HL-60 (cell line): ENCODE measurements at regions not wholly inside any gene's neighbourhood (a gene's known extent, or its start where the extent isn't known, plus 50 kb on each side); places are given as distances from the start of the nearest gene placed in this dataset.

ENCODE experiments used
- DNase-seq, 2 experiments: peaks; one replicate each; pipeline ENCODE4 v3.0.0-alpha.2; 2010 to 2020; ENCODE audit warnings: low read depth in 1 of 2, low spot score in 1 of 2
- H3K27ac ChIP-seq: fragments of 250-450 bp; sonication (Bioruptor Pico); replicated peaks from 2 replicates; pipeline ENCODE4 v1.5.1; 2020; ENCODE audit warnings: mild to moderate bottlenecking, moderate library complexity
- H3K27me3 ChIP-seq: fragments of 250-450 bp; sonication (Bioruptor Pico); 2 replicates; pipeline ENCODE4 v1.5.1; 2021; ENCODE audit warnings: mild to moderate bottlenecking, moderate library complexity; ENCODE audit not compliant: insufficient read depth, poor library complexity, severe bottlenecking
- H3K4me3 ChIP-seq: replicated peaks from 2 replicates; pipeline ENCODE4 v1.5.1; 2011; ENCODE audit warnings: mild to moderate bottlenecking, control low read depth, low read length; ENCODE audit not compliant: insufficient read depth
- CTCF ChIP-seq: IDR thresholded peaks from one replicate; pipeline ENCODE4 v1.5.1; 2011; ENCODE audit warnings: low read length, control low read depth, inconsistent platforms; ENCODE audit not compliant: insufficient read depth
- GABPA ChIP-seq: IDR thresholded peaks from 2 replicates; pipeline ENCODE4 v1.6.1; 2012; ENCODE audit warnings: low read depth
- POLR2AphosphoS5 ChIP-seq: IDR thresholded peaks from 2 replicates; pipeline ENCODE4 v1.6.1; 2012; ENCODE audit warnings: low read depth
- REST ChIP-seq: IDR thresholded peaks from 2 replicates; pipeline ENCODE4 v1.6.1; 2012; ENCODE audit warnings: low read depth; ENCODE audit not compliant: insufficient replicate concordance
- SPI1 ChIP-seq: IDR thresholded peaks from 2 replicates; pipeline ENCODE4 v1.6.1; 2012; ENCODE audit warnings: low read depth, mild to moderate bottlenecking, borderline replicate concordance

- Histone ChIP-seq H3K4me3 (no peak overlapping the region), H3K27ac (no peak overlapping the region), H3K27me3 (no peaks in the 10 kb centered on the region)
- TF ChIP-seq SPI1: no peak
- no peak for TF ChIP-seq POLR2AphosphoS5
- no peak for TF ChIP-seq CTCF
- no peak for TF ChIP-seq GABPA
- TF ChIP-seq REST: no peak
- DNase-seq: no peak
Observed at GRCh38 chr3:113091417-113091816, 100.6 kb downstream of the GTPBP8 start.

GRCh38 chr3:113092746-113093145 lies 102.0 kb downstream of the GTPBP8 start:
- DNase-seq: no peak
- Histone ChIP-seq H3K4me3 (no peak overlapping the region), H3K27ac (no peak overlapping the region), H3K27me3 (no peaks in the 10 kb centered on the region)
- TF ChIP-seq GABPA (no peak), POLR2AphosphoS5 (no peak), SPI1 (no peak), REST (no peak), CTCF (no peak)

GRCh38 chr3:113094337-113095221 lies 103.8 kb downstream of the GTPBP8 start:
- TF ChIP-seq POLR2AphosphoS5: no peak
- no peak for TF ChIP-seq GABPA
- no peak for TF ChIP-seq CTCF
- TF ChIP-seq SPI1: no peak
- no peak for TF ChIP-seq REST
- no peak for DNase-seq
- no peak overlapping the region for H3K27ac ChIP-seq
- no peak overlapping the region for H3K4me3 ChIP-seq
- H3K27me3 ChIP-seq: no peaks in the 10 kb centered on the region
